ENCODE measurements at regions not wholly inside any gene's neighbourhood (a gene's known extent, or its start where the extent isn't known, plus 50 kb on each side); places are given as distances from the start of the nearest gene placed in this dataset.

- DNase-seq (ENCODE audit: low read depth in 3 of 3, low spot score in 2 of 3) = no peak
Measured at GRCh38 chr3:127033171-127033570, 50.3 kb downstream of the PLXNA1 start.

DNA sequence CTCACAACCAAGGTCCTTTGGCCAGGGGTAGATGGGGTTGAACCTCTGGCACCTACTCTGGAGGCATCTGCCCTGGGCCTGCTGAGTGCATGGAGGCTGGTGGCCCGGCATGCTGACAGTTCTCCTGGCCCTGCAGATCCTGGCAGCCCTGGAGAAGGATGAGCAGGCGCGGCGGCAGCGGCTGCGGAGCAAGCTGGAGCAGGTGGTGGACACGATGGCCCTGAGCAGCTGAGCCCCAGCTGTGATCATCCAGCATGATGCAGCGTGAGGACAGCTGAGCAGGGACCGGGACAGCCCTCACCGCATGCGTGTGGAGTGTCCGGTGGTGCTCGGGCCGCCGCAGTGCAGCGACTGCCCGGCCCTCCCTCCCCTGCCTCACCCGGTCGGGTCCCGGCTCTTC is 50.9 kb downstream of the PLXNA1 start:
- DNase-seq (ENCODE audit: low read depth in 3 of 3, low spot score in 2 of 3) = no peak

DNA sequence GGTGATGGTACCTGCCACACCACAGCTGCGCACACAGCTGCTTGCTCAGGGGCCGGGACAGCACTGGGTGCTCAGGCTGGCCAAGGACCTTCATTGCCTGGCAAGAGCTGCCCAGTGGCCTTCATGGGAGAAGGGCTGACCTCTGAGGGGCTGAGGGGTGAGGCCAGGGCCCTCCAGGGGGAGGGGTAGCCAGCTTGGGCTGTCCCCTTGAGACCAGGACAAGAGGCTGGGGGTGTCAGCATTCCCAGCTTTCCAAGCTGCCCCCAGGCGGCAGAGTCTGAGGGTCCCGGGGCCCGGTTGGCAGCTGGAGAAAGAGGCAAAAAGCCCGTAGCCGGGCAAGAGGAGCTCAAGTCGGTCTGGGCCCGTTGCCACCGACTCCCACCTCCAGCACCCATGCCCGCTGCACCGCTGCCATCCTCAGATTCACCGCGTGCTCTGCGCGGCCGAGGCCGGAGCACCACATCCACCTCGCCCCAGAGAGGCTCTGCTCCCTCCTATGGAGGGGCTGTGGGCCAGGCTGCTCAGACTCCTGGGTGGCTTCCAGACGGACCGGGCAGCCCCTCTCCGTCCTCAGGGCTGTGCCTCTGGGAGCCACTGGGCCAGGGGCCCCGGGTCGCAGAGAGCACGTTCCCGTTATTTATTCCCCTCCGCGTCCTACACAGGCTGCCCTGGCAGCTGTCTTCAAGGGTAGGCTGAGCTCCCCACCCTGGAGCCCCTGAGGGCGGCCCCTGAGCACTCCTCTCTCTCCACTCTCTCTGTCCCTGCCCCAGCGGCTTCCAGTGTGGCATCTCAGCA is 51.5 kb downstream of the PLXNA1 start:
- DNase-seq (ENCODE audit: low read depth in 3 of 3, low spot score in 2 of 3) = no peak

DNA sequence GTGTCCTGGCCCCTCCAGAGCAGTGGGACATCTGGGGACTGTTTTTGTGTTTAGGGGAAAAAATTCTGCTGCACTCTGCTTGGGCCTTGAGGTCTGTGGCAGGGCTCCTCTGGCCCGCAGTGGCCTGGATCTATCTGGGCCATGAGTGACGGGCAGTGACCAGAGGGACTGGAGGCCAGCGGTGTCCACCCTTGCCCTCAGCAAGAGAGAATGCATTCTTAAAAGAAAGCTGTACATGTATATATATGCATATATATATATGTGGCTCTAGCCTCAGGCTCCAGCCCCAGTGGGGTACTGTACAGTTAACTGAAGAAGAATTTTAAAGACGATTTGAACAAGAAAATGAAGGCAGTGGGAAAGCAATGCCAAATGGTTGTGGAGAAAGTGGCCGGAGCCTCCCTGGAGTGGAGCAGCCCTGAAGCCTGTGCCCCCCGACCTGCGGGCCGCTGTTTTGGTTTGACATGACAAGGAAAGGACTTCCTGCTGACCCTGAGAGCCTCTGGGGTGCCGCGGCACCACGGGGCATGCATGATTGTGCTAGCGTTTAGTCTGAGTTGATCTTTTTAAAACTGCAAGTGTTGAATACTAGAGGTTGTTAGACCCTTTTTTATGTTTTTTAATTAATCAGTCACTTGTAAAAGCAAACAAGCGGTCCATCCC is 52.2 kb downstream of the PLXNA1 start:
- no peak for DNase-seq (ENCODE audit: low read depth in 3 of 3, low spot score in 2 of 3)

GRCh38 chr3:127035677-127036076 is 52.8 kb downstream of the PLXNA1 start:
- no peak for DNase-seq (ENCODE audit: low read depth in 3 of 3, low spot score in 2 of 3)

- DNase-seq (ENCODE audit: low read depth in 3 of 3, low spot score in 2 of 3) = no peak
Measured at GRCh38 chr3:127036209-127037020, 53.5 kb downstream of the PLXNA1 start.

DNA sequence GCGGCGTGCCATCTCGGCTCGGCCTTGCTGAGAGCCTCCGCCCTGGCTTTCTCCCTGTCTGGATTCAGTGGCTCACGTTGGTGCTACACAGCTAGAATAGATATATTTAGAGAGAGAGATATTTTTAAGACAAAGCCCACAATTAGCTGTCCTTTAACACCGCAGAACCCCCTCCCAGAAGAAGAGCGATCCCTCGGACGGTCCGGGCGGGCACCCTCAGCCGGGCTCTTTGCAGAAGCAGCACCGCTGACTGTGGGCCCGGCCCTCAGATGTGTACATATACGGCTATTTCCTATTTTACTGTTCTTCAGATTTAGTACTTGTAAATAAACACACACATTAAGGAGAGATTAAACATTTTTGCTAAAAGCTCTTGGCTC is 54.1 kb downstream of the PLXNA1 start:
- no peak for DNase-seq (ENCODE audit: low read depth in 3 of 3, low spot score in 2 of 3)

DNA sequence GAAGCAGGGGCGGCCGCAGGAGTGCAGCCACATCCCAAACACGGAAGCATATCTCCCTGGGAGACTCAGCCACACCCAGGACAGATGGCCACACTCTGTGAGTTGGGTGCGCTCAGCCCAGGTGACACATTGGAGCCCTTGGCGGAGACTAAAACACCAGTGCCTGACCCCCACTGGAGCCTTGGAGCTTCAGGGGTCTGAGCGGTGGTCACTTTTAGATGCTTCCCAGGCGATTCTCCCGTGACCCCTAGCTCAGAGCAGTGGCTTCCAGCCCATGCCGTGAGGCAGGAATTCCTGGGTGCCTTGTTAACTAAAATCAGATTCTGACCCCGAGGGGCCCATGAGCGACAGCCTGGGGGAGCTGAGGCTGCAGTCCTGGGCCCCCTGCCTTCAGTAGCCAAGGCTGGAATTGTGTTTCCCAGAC is 54.5 kb downstream of the PLXNA1 start:
- DNase-seq (ENCODE audit: low read depth in 3 of 3, low spot score in 2 of 3) = no peak

DNA sequence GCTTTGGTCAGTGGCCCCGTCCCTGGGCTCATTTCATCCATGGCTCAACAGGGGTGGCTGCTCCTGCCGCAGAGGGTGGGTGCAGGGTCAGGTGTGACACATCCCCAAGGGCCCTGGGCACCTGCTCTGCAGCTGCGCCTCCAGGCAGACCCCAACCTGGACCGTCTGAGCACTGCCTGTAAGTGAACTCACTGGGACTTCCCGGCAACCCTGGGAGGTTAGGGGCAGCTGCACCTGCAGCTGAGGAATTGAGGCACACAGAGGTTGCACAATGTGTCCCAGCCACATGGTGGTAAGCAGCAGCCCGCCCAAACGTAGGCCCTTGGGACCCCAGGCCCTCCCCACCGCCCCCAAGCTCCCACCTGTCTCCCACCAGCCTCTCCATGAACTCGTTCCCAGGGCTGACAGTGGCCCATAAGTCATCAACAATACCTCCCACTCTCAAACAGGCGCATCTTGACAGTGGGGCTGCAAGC is 55.1 kb downstream of the PLXNA1 start:
- no peak for DNase-seq (ENCODE audit: low read depth in 3 of 3, low spot score in 2 of 3)

GRCh38 chr3:127038466-127038865 is 55.6 kb downstream of the PLXNA1 start:
- DNase-seq (ENCODE audit: low read depth in 3 of 3, low spot score in 2 of 3) = no peak

DNA sequence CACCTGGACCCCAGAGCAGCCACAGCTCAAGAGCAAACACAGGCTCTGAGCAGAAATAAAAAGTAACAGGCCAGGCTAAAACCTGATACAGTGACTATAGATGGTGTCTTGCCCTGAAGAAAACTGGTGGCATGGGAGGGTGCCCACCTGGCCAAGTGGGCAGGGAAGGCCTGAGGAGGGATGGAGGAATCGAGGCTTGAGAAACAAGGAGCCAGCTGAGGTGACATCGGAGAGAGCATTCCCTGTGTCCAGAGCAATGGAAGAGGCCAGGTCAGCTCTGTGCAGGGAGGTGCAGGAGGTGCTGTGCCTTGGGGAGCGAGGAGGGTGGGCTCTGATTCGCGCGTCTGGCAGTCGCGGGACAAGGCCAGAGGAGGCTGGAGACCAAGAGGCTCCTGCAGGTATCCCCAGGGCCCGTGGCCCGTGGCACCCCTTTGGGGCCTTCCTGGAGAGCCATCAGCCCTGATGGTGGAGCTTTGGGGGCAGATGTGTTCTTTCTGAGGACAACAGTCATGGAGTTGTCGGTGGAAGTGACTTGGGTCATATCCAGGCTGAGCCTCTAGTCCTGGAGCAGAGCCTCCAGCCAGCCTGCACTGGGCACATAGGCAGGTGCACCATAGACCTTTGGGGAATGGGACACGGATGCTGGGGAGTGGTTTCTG is 56.1 kb downstream of the PLXNA1 start:
- no peak for DNase-seq (ENCODE audit: low read depth in 3 of 3, low spot score in 2 of 3)

GRCh38 chr3:127039719-127040118 is 56.8 kb downstream of the PLXNA1 start:
- no peak for DNase-seq (ENCODE audit: low read depth in 3 of 3, low spot score in 2 of 3)

DNA sequence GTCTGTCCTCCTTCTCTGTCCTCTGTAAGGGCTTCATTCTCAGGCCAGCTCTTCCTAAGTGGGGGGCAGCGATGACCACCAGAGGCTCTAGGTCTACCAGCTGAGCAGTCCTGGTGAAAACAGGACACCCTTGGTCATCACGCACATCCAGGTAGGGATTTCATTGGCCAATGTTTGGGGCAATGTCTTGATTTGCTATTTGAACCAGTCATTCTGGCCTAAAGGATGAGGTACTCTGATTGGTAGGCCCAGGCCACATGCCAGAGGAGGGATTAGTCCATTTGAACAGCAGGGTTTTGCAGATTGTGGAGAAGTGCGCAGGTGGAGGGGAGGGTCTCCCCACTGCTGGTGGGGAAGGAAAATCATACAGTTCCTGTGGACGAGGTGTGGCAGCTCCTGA is 57.3 kb downstream of the PLXNA1 start:
- no peak for DNase-seq (ENCODE audit: low read depth in 3 of 3, low spot score in 2 of 3)

GRCh38 chr3:127041264-127041820 is 58.4 kb downstream of the PLXNA1 start:
- DNase-seq (ENCODE audit: low read depth in 3 of 3, low spot score in 2 of 3) = no peak

DNA sequence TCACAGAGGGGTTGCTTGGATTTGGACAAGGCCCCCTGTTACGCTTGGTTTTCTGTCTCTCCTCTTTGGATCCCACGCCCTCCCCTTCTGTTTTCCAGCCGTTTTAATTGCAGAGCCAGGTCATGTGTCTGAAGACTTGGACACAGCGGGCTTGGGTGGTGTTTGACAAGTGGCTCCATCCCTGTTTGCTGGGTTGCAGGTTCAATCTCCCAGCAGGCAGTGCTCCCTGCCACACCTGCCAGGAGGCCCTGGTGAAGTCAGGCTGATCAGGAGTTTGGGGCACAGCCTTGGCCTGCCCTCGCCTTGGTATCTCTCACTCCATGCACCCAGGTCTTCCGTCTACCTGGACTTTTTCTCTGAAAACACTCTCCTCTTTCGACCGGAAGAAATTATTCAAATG is 59.0 kb downstream of the PLXNA1 start:
- DNase-seq (ENCODE audit: low read depth in 3 of 3, low spot score in 2 of 3) = no peak

DNA sequence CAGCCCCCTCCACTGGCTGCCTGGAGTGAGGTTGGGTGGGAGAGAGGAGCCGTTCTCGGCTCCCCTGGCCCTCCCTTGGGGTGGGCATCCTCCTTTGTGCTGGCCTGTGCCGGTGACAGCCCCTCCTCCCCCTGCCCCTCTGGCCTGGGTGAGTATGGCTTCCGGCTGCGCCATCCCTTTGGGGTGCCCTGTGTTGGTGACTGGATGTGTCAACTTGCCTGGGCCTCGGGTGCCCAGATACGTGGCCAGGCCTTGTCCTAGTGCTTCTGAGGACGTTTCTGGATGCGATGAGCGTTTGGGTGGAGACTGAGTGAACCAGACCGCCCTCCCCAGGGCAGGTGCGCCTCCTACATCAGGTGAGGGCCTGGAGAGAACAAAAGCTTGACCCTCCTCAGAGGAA is 59.7 kb downstream of the PLXNA1 start:
- no peak for DNase-seq (ENCODE audit: low read depth in 3 of 3, low spot score in 2 of 3)

DNA sequence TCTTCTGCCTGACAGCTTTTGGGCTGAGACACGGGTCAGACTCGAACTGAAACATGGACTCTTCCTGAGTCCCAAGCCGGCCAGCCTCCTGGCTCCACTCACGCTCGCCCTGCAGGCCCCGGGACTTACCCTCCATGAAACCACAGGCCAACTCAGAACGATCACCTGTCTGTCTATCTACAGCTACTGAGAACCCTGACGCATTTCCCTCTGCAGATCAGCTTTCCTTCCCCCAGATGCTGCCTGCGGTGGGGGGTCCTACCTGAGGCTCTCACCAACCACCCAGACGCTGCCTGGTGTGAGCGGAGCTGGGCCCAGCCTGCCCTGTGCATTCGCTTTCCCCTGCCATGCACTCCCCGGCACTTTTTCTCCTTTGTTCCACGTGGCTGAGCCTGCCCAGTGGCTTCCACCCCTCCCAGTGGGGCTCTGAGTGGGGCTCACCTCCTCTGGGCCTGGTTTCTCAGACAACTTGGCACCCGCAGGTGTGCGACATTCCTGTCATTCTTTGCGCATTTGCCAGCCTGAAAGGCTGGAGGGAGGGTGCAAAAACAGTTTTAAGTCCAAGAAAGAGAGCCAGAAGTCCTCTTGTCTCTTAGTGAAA is 60.2 kb downstream of the PLXNA1 start:
- peak in 1 of 3 donors; percentile 35 for DNase-seq (ENCODE audit: low read depth in 3 of 3, low spot score in 2 of 3)

GRCh38 chr3:127043731-127044510 is 61.0 kb downstream of the PLXNA1 start:
- no peak for DNase-seq (ENCODE audit: low read depth in 3 of 3, low spot score in 2 of 3)

- DNase-seq (ENCODE audit: low read depth in 3 of 3, low spot score in 2 of 3) = no peak
Measured at GRCh38 chr3:127044996-127045395, 62.1 kb downstream of the PLXNA1 start.
